CD1c-positive myeloid dendritic cell (primary cell): ENCODE measurements at regions not wholly inside any gene's neighbourhood (a gene's known extent, or its start where the extent isn't known, plus 50 kb on each side); places are given as distances from the start of the nearest gene placed in this dataset.

Experiments
- DNase-seq: peaks from one replicate; pipeline ENCODE4 v3.0.0-alpha.2; 2016; ENCODE audit errors: extremely low spot score

- DNase-seq: no peak
These were observed 264.1 kb downstream of the FOXD2 start for GRCh38 chr1:47701741-47702515.

- DNase-seq: no peak
These were observed 265.4 kb downstream of the FOXD2 start for GRCh38 chr1:47703156-47703825.

DNA sequence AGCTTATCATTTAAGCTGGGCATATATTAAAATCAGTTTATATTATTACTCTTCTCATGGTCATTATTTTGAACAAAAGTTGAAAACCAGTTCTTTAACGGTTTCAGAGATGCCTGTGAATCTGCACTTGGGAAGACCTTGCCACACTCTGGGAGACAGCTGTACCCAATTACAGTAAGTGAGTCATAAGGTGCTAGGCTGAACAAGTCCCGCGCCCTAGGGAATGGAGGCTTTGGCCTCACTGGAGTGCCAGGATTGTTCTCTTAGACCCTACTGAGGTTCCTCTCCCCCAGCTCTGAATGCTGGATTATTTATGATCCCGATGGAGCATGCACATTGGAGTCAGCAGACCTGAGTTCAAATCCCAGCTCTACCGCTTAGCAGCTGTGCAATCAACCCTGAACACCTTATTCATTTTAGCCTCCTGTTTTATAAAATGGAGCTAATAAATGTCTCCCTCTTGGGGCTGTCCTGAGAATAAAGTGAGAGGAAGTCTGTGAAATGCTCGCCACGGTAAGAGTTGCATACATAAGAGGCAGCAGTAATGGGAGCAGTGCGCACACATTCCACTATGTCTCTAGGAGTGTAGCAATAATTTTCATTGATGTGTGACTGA lies 266.2 kb downstream of the FOXD2 start:
- no peak for DNase-seq

DNA sequence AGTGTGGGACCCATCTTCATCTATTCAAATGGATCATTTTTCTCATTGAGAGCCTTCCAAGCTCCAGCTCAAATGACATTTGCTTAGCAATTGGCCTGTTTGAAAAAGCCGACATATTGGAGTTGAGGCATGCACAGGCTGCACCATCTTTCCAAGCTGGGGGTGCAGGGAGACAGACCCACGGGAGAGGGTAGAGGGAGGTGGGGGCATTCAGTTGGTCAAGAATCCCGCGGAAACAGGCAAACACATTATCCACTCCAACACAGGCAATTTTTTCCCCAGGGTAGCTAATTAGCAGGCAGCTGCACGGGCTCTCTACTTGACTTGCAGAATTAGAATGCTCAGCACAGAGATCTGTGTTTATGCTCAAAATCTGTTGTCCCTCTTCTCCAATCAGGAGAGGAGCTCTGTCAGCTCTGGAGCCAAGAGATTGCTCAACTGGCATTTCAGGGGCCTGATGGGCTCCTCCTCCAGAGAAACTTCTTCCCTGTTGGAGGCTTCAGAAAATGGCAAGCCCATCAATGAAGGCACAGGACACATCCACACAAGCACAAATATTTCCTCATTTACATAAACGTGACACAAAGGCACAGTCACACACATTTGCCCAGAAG lies 267.8 kb downstream of the FOXD2 start:
- no peak for DNase-seq

DNA sequence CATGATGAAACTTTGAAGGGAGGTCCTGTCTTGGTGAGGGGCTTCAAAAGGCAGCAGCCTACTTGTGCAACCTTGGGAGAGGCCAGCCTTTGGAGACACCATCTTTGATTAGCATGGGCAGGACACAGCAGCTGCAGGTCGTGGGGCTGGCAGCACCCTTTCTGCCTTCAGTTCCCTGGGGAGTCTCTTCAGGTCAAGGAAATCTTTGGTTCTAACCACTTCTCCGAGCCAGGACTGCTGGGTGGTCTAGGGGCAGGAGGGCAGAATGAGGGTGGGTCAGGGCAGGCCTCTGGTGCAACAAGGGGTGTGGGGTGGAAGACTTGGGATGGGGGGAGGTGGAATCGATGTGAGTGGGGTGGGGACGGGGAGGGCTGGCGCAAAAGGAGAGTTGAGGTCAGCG lies 269.7 kb downstream of the FOXD2 start:
- no peak for DNase-seq

GRCh38 chr1:47708019-47708535 lies 270.2 kb downstream of the FOXD2 start:
- DNase-seq: no peak

GRCh38 chr1:47708658-47709018 lies 270.8 kb downstream of the FOXD2 start:
- no peak for DNase-seq

DNA sequence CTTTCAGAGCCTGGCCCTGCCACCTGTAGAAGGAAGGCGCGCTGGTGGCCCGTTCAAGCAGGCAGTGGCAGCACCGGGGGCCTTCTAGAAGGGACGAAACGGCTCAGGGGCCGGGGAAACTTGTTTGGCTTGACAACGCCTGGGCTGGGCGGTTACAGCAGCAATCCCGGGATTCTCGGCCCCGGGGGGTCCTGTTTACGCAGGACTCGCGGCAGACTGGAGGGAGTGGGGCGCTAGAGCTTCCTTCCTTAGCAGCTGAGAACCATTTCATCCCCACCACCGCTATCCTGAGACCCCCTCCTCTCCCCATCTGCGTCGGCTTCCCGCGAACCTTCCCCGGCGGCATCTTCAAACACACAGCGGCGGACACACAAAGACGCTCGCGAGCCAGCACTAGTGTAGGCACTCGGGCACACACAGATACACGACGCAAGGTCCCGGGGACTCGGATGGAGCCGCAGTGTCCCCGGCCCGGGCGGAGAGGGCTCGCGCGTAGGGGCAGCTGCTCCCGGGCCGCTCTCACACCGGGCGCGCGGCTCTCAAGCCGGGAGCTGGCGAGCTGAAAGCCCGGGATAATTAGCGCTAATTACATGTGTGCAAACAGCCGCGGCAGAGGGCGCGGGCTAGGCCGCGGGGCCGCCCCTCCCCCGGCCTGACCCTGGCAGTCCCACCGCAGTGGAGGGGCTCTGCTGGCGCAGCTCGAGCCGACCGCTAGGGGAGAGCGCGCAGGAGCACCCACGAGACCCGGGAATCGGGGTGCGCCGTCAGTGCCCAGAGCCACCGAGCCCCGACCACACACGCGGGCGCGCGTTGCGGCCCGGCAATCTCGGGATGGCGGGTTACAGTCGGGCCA lies 271.4 kb downstream of the FOXD2 start:
- DNase-seq: no peak

DNA sequence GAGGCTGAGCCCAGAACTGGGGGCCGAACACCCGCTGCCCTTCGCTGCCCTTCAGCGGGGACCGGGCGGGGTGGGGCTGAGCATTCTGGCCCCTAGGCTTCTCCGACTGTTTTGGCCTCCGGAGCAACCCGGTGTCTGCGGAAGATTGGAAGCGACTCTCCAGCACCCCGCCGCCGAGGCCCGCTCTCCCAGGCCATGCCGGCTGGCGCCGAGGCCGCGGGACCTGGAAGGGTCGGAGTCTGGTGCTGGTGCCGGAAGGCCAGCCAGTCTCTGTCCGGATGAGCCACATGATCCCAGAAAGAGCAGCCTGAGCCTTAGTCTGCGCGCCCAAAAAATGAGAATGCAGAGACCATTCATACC lies 272.0 kb downstream of the FOXD2 start:
- DNase-seq: no peak

DNA sequence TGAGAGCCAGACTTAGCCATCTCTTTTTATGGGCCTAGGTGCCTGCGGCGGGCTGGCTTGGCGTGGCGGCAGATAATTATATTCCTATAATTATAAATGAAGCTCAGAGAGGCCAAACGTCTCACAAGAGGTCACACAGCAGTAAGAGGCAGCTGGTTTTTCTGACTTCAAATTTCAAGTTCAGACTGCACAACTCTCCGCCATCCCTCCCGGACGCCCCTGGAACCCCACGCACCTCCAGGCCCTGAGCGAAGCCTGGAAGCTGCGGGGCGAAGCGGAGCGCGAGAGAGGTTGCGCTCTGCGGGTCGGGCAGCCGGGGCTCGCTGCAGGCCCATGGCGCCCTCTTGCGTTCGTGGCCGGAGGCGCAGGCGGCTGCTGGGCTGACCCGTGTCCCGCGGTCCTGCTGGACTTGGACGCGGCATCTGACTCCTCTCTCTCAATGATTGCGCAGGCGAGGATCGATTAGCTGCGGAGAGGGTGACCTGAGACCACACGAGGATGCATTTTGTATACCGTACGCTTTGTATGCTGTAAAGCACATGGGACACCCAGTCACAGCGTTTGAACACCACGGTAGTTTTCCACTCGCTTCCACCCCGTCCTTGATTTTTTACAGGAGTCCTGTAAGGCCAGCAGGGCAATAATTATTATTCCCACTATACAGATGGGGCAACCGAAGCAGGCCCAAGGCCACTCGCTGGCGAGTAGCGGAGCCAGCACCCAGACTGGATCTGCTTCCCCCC lies 272.7 kb downstream of the FOXD2 start:
- peak; percentile 70 for DNase-seq
